ENCODE measurements at regions not wholly inside any gene's neighbourhood (a gene's known extent, or its start where the extent isn't known, plus 50 kb on each side); places are given as distances from the start of the nearest gene placed in this dataset.
"Not testable (repeated sequence)": the region's sequence is repeated elsewhere in the genome, so short reads cannot be mapped to it uniquely, and the experiment has no call there.

- DNase-seq = no peak
These were observed 289.5 kb downstream of the XPNPEP1 start for GRCh38 chr10:109633846-109634245.

- not testable (repeated sequence) for DNase-seq
These were observed 290.3 kb downstream of the XPNPEP1 start for GRCh38 chr10:109633017-109633416.

GRCh38 chr10:109624939-109625338, 298.4 kb downstream of the XPNPEP1 start:
- DNase-seq = no peak

- DNase-seq = no peak
These were observed 300.7 kb downstream of the XPNPEP1 start for GRCh38 chr10:109622566-109622965.

- DNase-seq = no peak
These were observed 302.9 kb downstream of the XPNPEP1 start for GRCh38 chr10:109620396-109620795.

- DNase-seq = no peak
These were observed 303.4 kb downstream of the XPNPEP1 start for GRCh38 chr10:109619914-109620313.

GRCh38 chr10:109618748-109619147, 304.6 kb downstream of the XPNPEP1 start:
- DNase-seq = no peak

GRCh38 chr10:109618301-109618700, 305.0 kb downstream of the XPNPEP1 start:
- no peak for DNase-seq

- no peak for DNase-seq
These were observed 306.8 kb downstream of the XPNPEP1 start for GRCh38 chr10:109616359-109616980.

GRCh38 chr10:109595356-109595755, 328.0 kb downstream of the XPNPEP1 start:
- DNase-seq = not testable (repeated sequence)

GRCh38 chr10:109593682-109594081, 329.6 kb downstream of the XPNPEP1 start:
- no peak for DNase-seq

GRCh38 chr10:109592391-109592790, 330.9 kb downstream of the XPNPEP1 start:
- DNase-seq = no peak

GRCh38 chr10:109591601-109592000, 331.7 kb downstream of the XPNPEP1 start:
- no peak for DNase-seq

GRCh38 chr10:109588259-109588658, 335.1 kb downstream of the XPNPEP1 start:
- DNase-seq = no peak

GRCh38 chr10:109587366-109587765, 335.9 kb downstream of the XPNPEP1 start:
- no peak for DNase-seq

- no peak for DNase-seq
These were observed 366.9 kb downstream of the XPNPEP1 start for GRCh38 chr10:109556399-109556798.

- DNase-seq = not testable (repeated sequence)
These were observed 381.2 kb downstream of the XPNPEP1 start for GRCh38 chr10:109542050-109542603.

- DNase-seq = no peak
These were observed 389.1 kb downstream of the XPNPEP1 start for GRCh38 chr10:109534193-109534592.

- no peak for DNase-seq
These were observed 394.1 kb downstream of the XPNPEP1 start for GRCh38 chr10:109529258-109529657.

- DNase-seq = no peak
These were observed 405.6 kb downstream of the XPNPEP1 start for GRCh38 chr10:109517748-109518147.

- DNase-seq = no peak
These were observed 418.9 kb downstream of the XPNPEP1 start for GRCh38 chr10:109504401-109504800.

GRCh38 chr10:109487691-109488090, 435.6 kb downstream of the XPNPEP1 start:
- DNase-seq = no peak

- no peak for DNase-seq
These were observed 442.5 kb downstream of the XPNPEP1 start for GRCh38 chr10:109480836-109481235.

GRCh38 chr10:109475711-109476421, 447.4 kb downstream of the XPNPEP1 start:
- DNase-seq = no peak

Measured in stimulated activated CD8-positive, alpha-beta memory T cell treated with anti-CD3 and anti-CD28 coated beads, Interleukin-4, amount 100 ng/mL, for 48 hours (primary cell).